ENCODE measurements at regions not wholly inside any gene's neighbourhood (a gene's known extent, or its start where the extent isn't known, plus 50 kb on each side); places are given as distances from the start of the nearest gene placed in this dataset.

DNA sequence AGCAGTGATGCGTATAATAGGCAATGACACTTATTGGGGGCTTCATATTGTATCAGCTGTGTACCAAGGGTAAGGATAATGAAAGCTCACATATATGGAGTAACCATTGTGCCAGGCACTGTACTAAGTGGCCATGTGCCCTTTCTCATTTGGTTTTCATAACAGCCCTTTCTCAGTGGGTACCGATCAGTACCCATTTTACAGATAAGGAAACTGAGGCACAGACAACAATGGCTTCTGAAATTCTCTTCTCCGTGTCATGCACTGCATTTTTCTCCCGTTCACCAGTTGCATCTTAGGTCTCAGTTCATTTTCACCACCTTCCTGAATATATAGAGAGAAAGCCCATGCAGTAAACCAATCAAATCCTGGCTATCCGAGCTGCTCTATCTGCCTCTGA, 216.7 kb upstream of the RBFOX1 start:
- Histone ChIP-seq H3K9me3 (no peaks in the 10 kb centered on the region), H3K27ac (no peak overlapping the region), H3K27me3 (no peaks in the 10 kb centered on the region), H3K4me1 (no peaks in the 10 kb centered on the region), H3K4me3 (no peak overlapping the region), H3K36me3 (replicated peaks in 1 of 2; ENCODE audit: insufficient read depth in 1 of 2, low read depth in 2 of 2) (no peaks in the 10 kb centered on the region)
- 59 to 70% methylated on average over 5 of the region's 5 CpGs for WGBS, 2 donors
- TF ChIP-seq, protein P1, sequence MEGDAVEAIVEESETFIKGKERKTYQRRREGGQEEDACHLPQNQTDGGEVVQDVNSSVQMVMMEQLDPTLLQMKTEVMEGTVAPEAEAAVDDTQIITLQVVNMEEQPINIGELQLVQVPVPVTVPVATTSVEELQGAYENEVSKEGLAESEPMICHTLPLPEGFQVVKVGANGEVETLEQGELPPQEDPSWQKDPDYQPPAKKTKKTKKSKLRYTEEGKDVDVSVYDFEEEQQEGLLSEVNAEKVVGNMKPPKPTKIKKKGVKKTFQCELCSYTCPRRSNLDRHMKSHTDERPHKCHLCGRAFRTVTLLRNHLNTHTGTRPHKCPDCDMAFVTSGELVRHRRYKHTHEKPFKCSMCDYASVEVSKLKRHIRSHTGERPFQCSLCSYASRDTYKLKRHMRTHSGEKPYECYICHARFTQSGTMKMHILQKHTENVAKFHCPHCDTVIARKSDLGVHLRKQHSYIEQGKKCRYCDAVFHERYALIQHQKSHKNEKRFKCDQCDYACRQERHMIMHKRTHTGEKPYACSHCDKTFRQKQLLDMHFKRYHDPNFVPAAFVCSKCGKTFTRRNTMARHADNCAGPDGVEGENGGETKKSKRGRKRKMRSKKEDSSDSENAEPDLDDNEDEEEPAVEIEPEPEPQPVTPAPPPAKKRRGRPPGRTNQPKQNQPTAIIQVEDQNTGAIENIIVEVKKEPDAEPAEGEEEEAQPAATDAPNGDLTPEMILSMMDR (IDR thresholded peaks at IDR 0.05): no peak
- no peak for TF ChIP-seq POLR2A (IDR thresholded peaks at IDR 0.05)
- ATAC-seq (no peak), DNase-seq (no peak)
- intact Hi-C loops (cut with DNase I): no loop called here

DNA sequence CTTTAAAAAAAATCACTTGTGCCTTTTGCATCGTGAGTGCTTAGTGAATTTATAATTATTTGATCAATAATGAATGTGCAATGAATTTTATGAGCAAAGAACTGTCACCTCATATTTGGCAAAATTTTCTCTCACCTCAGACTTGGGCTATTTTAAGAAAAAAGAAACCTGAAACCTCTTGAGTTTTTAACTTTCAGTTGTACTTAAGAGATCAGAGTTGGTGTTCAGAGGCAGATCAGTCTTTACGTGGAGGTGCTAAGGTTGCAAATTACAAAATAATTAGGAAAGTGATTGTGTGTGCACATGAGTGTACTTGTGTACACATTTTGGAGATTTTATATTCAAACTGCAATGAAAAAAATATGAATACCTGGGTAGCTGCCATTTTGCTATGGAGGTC, 218.7 kb upstream of the RBFOX1 start:
- 43 to 50% methylated on average over 2 of the region's 2 CpGs for WGBS, 2 donors
- Histone ChIP-seq H3K4me1 (no peaks in the 10 kb centered on the region), H3K27ac (no peak overlapping the region), H3K4me3 (no peak overlapping the region), H3K9me3 (no peaks in the 10 kb centered on the region), H3K27me3 (no peaks in the 10 kb centered on the region), H3K36me3 (replicated peaks in 1 of 2; ENCODE audit: insufficient read depth in 1 of 2, low read depth in 2 of 2) (no peaks in the 10 kb centered on the region)
- DNase-seq: no peak
- no peak for ATAC-seq
- intact Hi-C loops (cut with DNase I): no loop called here
- no peak for TF ChIP-seq POLR2A (IDR thresholded peaks at IDR 0.05)
- TF ChIP-seq, protein P1 (IDR thresholded peaks at IDR 0.05): no peak

DNA sequence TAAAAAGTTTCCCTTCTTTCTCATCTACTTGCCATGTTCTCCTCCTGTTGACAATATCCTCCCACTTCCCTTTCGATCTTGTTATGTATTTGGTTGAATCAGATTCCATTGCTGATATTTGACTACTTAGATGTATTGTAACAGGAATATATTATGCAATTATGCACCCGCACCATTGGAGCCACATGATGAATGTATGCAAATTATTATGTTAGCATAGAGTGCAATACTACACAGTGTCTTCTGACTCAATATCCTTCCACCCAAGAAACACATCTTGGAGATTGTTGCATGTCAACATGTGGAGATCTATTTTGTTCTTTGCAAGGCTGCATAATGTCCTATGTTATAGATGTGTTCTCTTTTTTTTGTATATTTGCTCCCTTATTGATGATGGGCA, 219.2 kb upstream of the RBFOX1 start:
- H3K27ac ChIP-seq: no peak overlapping the region
- no peak for TF ChIP-seq POLR2A (IDR thresholded peaks at IDR 0.05)
- TF ChIP-seq, protein P1 (IDR thresholded peaks at IDR 0.05): no peak
- intact Hi-C loops (cut with DNase I): no loop called here
- no peaks in the 10 kb centered on the region for H3K27me3 ChIP-seq
- 64 to 70% methylated on average over 2 of the region's 2 CpGs for WGBS, 2 donors
- H3K9me3 ChIP-seq: no peaks in the 10 kb centered on the region
- no peak for DNase-seq
- H3K4me3 ChIP-seq: no peak overlapping the region
- no peaks in the 10 kb centered on the region for H3K4me1 ChIP-seq
- ATAC-seq: no peak
- no peaks in the 10 kb centered on the region for H3K36me3 ChIP-seq (replicated peaks in 1 of 2; ENCODE audit: insufficient read depth in 1 of 2, low read depth in 2 of 2)

DNA sequence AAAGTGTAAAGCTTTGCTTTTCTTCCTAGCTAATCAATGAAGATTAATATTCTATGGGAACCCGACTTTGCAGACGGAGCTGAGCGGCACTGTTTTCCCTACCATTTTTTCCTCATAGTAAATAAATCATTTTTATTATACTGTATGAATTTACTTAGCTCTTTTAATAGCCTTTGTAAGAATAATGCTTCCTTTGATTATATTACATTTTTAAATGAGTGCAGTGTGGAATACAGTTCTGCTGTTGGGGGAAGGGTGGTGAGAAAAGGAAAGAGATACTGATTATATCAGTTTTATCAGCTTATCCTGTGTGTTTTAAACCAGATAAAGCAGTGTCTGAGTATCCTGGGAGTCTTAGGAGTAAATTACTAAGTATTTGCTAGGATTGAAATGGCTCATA, 221.4 kb upstream of the RBFOX1 start:
- Histone ChIP-seq H3K27me3 (no peaks in the 10 kb centered on the region), H3K36me3 (replicated peaks in 1 of 2; ENCODE audit: insufficient read depth in 1 of 2, low read depth in 2 of 2) (no peaks in the 10 kb centered on the region), H3K4me1 (no peaks in the 10 kb centered on the region), H3K9me3 (no peaks in the 10 kb centered on the region), H3K4me3 (no peak overlapping the region), H3K27ac (no peak overlapping the region)
- 15% methylated on average over 3 of the region's 3 CpGs for WGBS, 2 donors
- intact Hi-C loops (cut with DNase I): no loop called here
- TF ChIP-seq, protein P1 (IDR thresholded peaks at IDR 0.05): no peak
- no peak for TF ChIP-seq POLR2A (IDR thresholded peaks at IDR 0.05)
- no peak for ATAC-seq
- DNase-seq: no peak

DNA sequence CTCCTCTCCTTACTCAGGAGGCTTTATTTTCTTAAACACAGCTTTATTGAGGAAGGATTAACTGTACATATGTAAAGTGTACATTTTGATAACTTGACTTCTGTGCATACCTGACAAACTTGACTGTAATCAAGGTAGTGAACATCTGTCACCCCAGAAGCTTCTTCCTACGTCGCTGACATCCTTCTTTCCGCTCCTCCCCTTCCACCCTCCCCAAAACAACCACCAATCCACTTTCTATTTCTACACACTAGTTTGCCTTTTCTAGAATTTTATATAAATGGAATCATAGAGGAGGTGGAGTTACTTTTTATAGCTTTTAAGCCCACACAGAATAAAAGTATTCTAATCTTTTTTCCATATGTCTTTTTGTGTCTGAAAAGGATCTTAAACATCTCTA, 225.2 kb upstream of the RBFOX1 start:
- Histone ChIP-seq H3K27ac (no peak overlapping the region), H3K27me3 (no peaks in the 10 kb centered on the region), H3K36me3 (replicated peaks in 1 of 2; ENCODE audit: insufficient read depth in 1 of 2, low read depth in 2 of 2) (no peaks in the 10 kb centered on the region), H3K9me3 (no peaks in the 10 kb centered on the region), H3K4me1 (no peaks in the 10 kb centered on the region), H3K4me3 (no peak overlapping the region)
- WGBS, 2 donors: 44 to 52% methylated on average over 3 of the region's 3 CpGs
- intact Hi-C loops (cut with DNase I): no loop called here
- ATAC-seq: no peak
- no peak for DNase-seq
- TF ChIP-seq, protein P1 (IDR thresholded peaks at IDR 0.05): no peak
- no peak for TF ChIP-seq POLR2A (IDR thresholded peaks at IDR 0.05)
